A673 (cell line): ENCODE measurements at regions not wholly inside any gene's neighbourhood (a gene's known extent, or its start where the extent isn't known, plus 50 kb on each side); places are given as distances from the start of the nearest gene placed in this dataset.

ENCODE experiments used
- EZH2 ChIP-seq: fragments of 200-600 bp; sonication (generic); IDR thresholded peaks from 2 replicates; pipeline ENCODE4 v1.6.1; 2017; ENCODE audit warnings: borderline replicate concordance, low read depth, mild to moderate bottlenecking, mixed read lengths, antibody characterized with exemption, low read length; ENCODE audit not compliant: poor library complexity, severe bottlenecking
- TF ChIP-seq, protein P1 (sequence below): fragments of 300-800, 200-600 bp; sonication (generic); conservative IDR thresholded peaks from 2 replicates; pipeline ENCODE4 v1.5.1; 2017; ENCODE audit warnings: low read depth, mild to moderate bottlenecking, antibody characterized with exemption, low read length, moderate library complexity, mixed read lengths

DNA sequence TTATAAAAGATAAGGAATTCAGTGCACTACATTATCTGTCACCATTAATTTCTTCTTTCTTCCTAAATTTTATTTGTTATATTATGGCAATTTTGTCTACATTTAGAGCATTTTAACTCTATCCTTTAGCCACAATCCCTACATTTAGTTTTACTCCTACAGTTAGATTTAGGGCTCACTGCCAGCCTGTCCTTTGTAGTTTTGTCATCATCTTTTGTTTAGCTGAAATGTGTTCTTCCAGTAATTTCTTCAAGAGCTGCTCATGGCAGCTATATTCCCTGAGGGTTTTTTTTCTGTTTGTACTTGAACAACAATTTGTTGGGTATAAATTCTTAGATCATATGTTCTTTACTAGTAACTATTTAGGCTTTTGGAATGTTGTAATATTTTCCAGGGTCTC is 72.7 kb upstream of the B3GAT2 start:
- TF ChIP-seq, protein P1, sequence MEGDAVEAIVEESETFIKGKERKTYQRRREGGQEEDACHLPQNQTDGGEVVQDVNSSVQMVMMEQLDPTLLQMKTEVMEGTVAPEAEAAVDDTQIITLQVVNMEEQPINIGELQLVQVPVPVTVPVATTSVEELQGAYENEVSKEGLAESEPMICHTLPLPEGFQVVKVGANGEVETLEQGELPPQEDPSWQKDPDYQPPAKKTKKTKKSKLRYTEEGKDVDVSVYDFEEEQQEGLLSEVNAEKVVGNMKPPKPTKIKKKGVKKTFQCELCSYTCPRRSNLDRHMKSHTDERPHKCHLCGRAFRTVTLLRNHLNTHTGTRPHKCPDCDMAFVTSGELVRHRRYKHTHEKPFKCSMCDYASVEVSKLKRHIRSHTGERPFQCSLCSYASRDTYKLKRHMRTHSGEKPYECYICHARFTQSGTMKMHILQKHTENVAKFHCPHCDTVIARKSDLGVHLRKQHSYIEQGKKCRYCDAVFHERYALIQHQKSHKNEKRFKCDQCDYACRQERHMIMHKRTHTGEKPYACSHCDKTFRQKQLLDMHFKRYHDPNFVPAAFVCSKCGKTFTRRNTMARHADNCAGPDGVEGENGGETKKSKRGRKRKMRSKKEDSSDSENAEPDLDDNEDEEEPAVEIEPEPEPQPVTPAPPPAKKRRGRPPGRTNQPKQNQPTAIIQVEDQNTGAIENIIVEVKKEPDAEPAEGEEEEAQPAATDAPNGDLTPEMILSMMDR, result no peak
- TF ChIP-seq EZH2, result no peak
